MG63 (cell line): ENCODE measurements at regions not wholly inside any gene's neighbourhood (a gene's known extent, or its start where the extent isn't known, plus 50 kb on each side); places are given as distances from the start of the nearest gene placed in this dataset.
"Not testable (repeated sequence)": the region's sequence is repeated elsewhere in the genome, so short reads cannot be mapped to it uniquely, and the experiment has no call there.

ENCODE experiments used
- DNase-seq: peaks from one replicate; pipeline ENCODE4 v3.0.0-alpha.2; 2020
- H3K27me3 ChIP-seq: fragments of 250-450 bp; sonication (Bioruptor Pico); 2 replicates; pipeline ENCODE4 v1.5.1; 2020; ENCODE audit warnings: mild to moderate bottlenecking, moderate library complexity
- H3K36me3 ChIP-seq: fragments of 250-450 bp; sonication (Bioruptor Pico); 2 replicates; pipeline ENCODE4 v1.5.1; 2020; ENCODE audit warnings: mild to moderate bottlenecking, moderate library complexity
- H3K4me3 ChIP-seq: fragments of 250-450 bp; sonication (Bioruptor Pico); 2 replicates; pipeline ENCODE4 v1.5.1; 2020; ENCODE audit warnings: mild to moderate bottlenecking, moderate library complexity
- H3K9me3 ChIP-seq: fragments of 250-450 bp; sonication (Bioruptor Pico); 2 replicates; pipeline ENCODE4 v1.5.1; 2020; ENCODE audit warnings: mild to moderate bottlenecking, moderate library complexity

DNA sequence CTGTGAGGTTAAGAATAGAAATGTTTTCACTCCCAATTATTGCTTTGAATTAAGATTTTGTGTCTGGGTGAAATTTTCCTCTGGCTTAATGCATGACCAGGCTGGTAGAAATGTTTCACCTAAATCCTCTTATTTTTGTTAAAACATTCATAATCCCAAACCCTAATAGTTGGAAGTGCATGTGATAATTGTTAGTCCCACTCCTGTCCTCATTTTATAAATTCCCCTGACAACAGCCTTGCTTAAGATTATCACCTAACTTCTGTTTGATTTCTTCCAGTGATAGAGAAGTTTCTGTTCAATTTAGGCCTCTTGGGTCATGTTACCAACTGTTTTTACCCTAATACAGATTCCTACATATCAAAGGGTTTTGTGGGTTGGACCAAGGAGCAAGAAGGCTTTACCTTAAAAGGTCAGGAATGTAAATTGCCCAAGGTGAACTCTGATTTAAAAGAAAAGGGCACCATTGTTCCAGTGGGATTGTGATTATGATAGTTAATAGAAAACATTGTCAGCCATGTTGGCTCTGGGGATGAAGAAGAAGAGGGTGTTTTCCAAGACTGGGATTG, 158.7 kb upstream of the CENPW start:
- H3K36me3 ChIP-seq = no peaks in the 10 kb centered on the region
- H3K27me3 ChIP-seq = no peaks in the 10 kb centered on the region
- H3K9me3 ChIP-seq = no peaks in the 10 kb centered on the region
- H3K4me3 ChIP-seq = no peak overlapping the region
- DNase-seq = no peak

DNA sequence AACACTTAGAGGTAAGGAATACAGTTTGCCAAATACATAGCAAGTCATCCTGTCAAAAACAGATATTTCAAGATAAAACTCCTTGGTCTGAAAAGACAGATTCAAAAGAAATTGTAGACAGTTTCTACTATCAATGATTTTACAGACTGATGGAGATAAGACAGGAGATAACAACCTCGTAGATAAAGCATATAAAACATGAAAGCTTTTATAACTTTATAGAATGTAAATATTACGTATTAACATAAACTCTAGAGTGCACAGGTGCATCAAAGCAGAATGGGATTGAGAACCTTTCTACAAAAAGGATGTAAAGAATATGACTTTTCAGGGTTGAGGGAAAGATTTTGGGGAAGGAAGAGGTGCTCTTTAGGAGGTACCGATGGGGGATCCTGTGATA, 158.0 kb upstream of the CENPW start:
- Histone ChIP-seq H3K36me3 (no peaks in the 10 kb centered on the region), H3K27me3 (no peaks in the 10 kb centered on the region), H3K9me3 (no peaks in the 10 kb centered on the region), H3K4me3 (no peak overlapping the region)
- no peak for DNase-seq

DNA sequence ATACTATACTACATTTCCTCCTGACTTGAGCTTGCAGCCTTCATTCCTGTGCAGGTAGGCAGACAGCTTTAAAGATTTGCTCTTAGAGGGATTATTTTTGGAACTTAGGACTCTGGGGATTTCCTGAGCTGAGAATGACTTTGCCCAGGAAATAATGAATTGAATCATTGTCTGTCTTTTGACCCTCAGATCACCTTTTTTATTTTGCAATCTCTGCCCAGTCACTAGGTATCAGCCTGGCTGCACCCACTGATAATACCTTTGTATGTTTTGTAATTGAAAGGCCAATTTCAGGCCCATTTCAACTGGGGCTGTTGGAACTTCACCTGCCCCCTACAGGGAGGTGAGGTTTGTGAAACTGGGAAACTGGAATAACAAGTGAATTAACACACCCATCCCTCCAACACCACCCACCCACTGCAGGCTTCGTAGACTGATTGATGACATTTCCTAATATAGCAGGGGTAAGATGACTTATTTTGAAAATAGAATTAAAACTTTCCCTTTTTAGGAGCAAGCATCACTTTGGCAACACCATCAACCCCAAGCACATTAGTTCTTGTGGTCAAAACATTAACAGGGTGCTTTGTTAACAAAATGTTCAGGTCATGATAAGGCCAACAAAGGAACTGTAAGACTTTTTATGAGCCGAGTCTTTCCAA, 157.1 kb upstream of the CENPW start:
- Histone ChIP-seq H3K4me3 (no peak overlapping the region), H3K9me3 (no peaks in the 10 kb centered on the region), H3K36me3 (no peaks in the 10 kb centered on the region), H3K27me3 (no peaks in the 10 kb centered on the region)
- no peak for DNase-seq

DNA sequence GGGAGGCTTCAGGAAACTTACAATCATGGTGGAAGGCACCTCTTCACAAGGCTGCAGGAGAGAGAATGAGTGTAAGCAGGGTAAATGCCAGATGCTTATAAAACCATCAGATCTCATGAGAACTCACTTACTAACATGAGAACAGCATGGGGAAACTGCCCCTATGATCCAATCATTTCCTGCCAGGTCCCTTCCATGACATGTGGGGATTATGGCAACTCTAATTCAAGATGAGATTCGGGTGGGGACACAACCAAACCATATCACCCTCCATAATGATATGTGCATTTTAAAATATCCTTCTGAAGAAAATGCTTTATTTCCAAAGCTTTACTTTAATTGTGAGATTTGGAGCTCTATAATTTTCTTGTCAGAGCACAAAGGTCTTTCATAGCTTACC, 154.1 kb upstream of the CENPW start:
- no peak overlapping the region for H3K4me3 ChIP-seq
- H3K27me3 ChIP-seq = no peaks in the 10 kb centered on the region
- DNase-seq = no peak
- H3K36me3 ChIP-seq = no peaks in the 10 kb centered on the region
- no peaks in the 10 kb centered on the region for H3K9me3 ChIP-seq

DNA sequence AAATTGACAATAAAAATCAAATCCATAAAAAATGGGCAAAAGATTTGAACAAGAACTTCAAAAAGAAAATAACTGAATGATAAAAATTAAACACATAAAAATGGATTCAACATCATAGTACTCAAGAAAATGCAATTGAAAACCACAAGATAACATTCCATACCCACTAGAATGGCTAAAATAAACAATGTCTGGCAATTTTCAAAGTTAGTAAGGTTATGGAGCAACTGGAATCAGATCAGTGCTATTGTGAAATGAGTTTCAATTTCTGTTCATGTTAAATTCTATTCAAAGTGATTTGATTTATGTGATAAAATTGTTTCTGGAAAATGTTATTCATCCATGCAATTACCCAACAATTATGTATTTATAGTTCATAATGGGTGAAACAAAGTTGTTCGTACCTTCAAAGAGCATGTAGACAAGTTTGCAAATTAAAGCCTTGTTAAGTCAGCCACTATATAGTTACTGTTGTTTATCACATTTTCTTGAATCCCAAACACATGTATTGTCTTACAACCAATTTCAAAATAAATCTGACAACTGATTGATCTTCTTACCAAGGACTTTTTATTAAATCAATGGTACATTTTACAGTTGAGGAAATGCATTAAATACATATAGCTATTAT, 151.5 kb upstream of the CENPW start:
- no peaks in the 10 kb centered on the region for H3K36me3 ChIP-seq
- no peak overlapping the region for H3K4me3 ChIP-seq
- DNase-seq = no peak
- H3K9me3 ChIP-seq = no peaks in the 10 kb centered on the region
- no peaks in the 10 kb centered on the region for H3K27me3 ChIP-seq

GRCh38 chr6:126195625-126196236, 144.2 kb upstream of the CENPW start:
- Histone ChIP-seq H3K27me3 (no peaks in the 10 kb centered on the region), H3K9me3 (no peaks in the 10 kb centered on the region), H3K36me3 (no peaks in the 10 kb centered on the region), H3K4me3 (no peak overlapping the region)
- no peak for DNase-seq

- H3K9me3 ChIP-seq = no peaks in the 10 kb centered on the region
- H3K4me3 ChIP-seq = no peak overlapping the region
- H3K27me3 ChIP-seq = no peaks in the 10 kb centered on the region
- DNase-seq = no peak
- H3K36me3 ChIP-seq = no peaks in the 10 kb centered on the region
Observed at GRCh38 chr6:126198631-126199030, 141.3 kb upstream of the CENPW start.

- Histone ChIP-seq H3K27me3 (no peaks in the 10 kb centered on the region), H3K9me3 (no peaks in the 10 kb centered on the region), H3K4me3 (no peak overlapping the region), H3K36me3 (no peaks in the 10 kb centered on the region)
- no peak for DNase-seq
Observed at GRCh38 chr6:126199466-126199865, 140.4 kb upstream of the CENPW start.

DNA sequence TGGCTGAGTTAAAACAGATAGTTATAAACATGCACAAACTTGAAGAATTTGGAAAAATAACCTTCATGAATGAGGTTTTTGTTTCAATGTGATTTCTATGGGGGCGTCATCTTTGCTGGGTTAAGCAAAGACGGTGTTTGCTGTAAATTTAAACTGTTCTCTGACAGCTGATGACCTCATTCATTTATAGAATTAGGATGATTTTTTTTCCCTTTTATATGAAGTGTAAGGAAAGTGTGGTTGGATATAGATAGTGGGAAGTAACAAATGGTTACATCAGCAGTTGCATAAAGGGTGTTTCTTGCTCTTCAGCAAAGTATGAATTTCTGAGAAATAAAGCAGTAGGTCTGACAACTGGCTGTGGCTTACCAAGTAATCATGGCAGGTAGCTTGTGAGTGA, 137.2 kb upstream of the CENPW start:
- H3K9me3 ChIP-seq = no peaks in the 10 kb centered on the region
- no peaks in the 10 kb centered on the region for H3K36me3 ChIP-seq
- no peak overlapping the region for H3K4me3 ChIP-seq
- no peak for DNase-seq
- H3K27me3 ChIP-seq = no peaks in the 10 kb centered on the region

DNA sequence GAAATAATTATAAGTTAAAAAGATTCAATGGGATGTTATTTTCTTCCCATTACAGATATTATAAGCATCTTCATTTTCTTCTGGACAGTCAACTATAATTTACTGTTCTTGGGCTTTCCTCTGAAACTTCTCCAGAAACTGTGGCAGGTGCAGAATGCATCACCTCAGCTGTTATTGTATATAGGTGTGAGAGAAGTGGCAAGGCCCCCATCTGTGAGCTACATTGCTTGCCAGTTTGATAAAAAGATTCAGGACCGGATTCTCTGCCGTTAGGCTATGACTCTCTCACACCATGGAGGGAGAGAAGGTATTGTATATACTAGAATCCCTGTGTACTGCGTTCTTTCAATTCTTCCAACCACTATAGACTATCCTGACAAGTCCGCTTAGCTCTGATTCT, 135.8 kb upstream of the CENPW start:
- no peak overlapping the region for H3K4me3 ChIP-seq
- no peaks in the 10 kb centered on the region for H3K9me3 ChIP-seq
- H3K27me3 ChIP-seq = no peaks in the 10 kb centered on the region
- no peak for DNase-seq
- no peaks in the 10 kb centered on the region for H3K36me3 ChIP-seq

DNA sequence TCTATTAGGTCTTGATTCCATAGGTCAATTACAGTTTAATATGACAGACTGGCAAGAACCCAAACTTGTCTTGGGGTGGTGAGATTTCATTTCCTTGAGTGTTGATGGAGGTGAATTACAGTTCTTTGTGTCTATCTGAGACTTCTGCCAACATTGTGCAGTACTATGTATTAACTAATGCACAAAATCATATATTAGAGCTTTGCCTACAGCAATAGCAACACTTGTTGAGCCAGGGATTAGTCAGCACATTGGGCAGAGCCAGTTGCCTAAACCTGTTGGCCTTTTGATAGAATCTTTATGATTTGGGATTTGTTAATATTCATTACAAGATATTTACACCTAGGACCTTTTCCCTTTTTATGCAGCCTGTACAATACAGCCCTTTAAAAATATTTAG, 135.3 kb upstream of the CENPW start:
- no peaks in the 10 kb centered on the region for H3K9me3 ChIP-seq
- no peaks in the 10 kb centered on the region for H3K27me3 ChIP-seq
- DNase-seq = no peak
- no peaks in the 10 kb centered on the region for H3K36me3 ChIP-seq
- no peak overlapping the region for H3K4me3 ChIP-seq

- DNase-seq = no peak
- Histone ChIP-seq H3K9me3 (no peaks in the 10 kb centered on the region), H3K27me3 (no peaks in the 10 kb centered on the region), H3K4me3 (no peak overlapping the region), H3K36me3 (no peaks in the 10 kb centered on the region)
Observed at GRCh38 chr6:126206504-126207246, 133.2 kb upstream of the CENPW start.

DNA sequence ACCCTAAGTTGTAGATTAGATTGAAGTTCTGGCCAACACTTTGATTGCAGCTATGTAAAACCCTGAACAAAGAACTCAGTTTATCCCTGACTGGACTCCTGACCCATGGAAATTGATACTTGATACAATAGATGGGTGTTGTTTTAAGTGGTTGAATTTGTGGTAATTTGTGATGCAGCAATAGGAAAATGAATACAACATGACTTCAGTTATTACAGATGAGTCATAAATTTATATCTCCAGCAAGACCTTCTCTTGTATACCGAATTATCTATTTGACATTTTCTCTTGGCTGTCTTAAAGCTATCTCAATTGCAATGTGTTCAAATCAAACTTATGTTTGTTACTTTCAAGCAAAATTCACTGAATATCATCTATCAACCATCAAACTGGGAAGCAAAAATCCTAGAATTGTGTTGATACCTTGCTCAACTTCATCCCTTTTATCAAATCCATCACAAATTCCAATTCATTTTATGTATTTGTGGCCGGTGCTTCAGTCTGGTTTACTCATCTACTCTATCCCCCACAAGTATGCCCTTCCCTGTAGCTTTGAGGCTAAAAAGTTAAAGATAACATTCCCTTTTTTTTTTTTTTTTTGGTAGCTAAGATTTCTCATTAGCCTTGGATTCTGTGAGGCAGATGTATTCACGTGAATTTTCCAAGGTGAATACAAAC, 129.4 kb upstream of the CENPW start:
- Histone ChIP-seq H3K9me3 (no peaks in the 10 kb centered on the region), H3K27me3 (no peaks in the 10 kb centered on the region), H3K4me3 (no peak overlapping the region), H3K36me3 (no peaks in the 10 kb centered on the region)
- DNase-seq = no peak

DNA sequence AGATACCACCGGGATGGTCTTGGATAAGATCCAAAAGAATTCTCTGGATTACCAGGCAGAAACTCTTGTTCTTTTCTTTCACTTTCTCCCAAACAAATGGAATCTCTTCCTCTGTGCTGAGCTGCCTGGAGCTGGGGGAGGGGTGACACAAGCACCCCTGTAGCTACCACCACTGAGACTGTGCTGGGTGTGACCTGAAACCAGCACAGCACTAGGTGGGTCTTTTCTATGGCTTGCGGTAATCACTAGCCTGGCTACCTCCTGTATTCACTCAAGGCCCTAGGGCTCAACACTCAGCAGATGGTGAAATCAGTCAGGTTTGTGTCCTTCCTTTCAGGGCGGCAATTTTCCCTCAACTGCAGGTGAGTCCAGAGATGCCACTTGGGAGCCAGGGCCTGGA, 122.4 kb upstream of the CENPW start:
- no peak for DNase-seq

DNA sequence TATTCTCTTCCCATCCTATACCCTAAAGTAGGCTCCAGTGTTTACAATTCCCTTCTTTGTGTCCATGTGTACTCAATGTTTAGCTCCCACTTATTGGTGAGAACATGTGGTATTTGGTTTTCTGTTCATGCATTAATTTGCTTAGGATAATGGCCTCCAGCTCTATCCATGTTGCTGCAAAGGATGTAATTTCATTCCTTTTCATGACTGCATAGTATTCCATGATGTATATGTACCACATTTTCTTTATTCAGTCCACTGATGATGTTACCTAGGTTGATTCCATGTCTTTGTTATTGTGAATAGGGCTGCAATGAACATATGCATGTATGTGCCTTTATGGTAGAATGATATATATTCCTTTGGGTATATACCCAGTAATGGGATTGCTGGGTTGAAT, 119.0 kb upstream of the CENPW start:
- H3K4me3 ChIP-seq, H3K9me3 ChIP-seq, DNase-seq, H3K36me3 ChIP-seq, H3K27me3 ChIP-seq: not testable (repeated sequence)

More for the DNA sequence above, 122.4 kb upstream of the CENPW start:
- no peaks in the 10 kb centered on the region for H3K36me3 ChIP-seq
- no peak overlapping the region for H3K4me3 ChIP-seq
- H3K9me3 ChIP-seq = no peaks in the 10 kb centered on the region
- H3K27me3 ChIP-seq = no peaks in the 10 kb centered on the region

DNA sequence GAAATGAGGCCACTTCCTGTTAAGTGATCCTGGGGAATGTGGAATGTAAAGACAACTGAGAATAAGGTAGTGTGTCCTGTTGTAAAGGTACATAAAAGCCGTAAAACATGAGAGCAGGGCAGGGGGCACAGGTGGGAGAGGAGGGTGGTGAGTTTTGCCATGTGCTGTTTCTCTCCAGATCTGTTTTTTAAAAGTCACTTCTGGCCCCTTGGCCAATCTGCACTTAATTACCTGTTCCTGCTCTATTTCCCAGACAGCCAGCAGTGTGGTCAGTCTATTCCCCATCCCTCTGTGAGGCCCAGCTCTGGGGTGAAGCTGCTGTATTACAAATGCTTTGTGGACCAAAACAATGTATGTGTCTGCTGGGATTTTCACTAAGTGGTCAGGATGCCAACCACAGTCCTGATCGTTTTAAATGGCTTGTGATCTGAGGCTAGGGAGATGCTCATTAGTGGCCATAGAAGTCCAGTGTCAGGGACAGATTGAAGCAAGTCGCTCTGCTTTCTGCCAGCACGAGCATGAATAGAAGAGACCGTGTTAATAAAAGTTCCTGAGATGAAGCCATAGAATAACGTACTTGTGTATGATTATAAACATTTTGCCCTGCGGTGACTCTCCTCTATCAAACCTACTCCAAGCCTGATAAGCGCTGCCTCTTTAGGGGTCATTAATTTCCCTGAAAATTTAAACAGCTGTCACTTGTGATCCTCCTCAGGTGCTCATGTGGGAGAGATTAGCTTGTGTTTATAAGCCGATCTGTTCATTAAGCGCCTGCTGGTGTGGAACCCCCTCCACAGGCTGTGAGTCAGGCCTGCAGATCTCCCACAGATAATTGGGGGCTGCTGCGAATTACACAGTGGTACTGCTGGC, 111.8 kb upstream of the CENPW start:
- no peak for DNase-seq
- Histone ChIP-seq H3K36me3 (no peaks in the 10 kb centered on the region), H3K27me3 (no peaks in the 10 kb centered on the region), H3K4me3 (no peak overlapping the region), H3K9me3 (no peaks in the 10 kb centered on the region)
